ENCODE measurements at regions not wholly inside any gene's neighbourhood (a gene's known extent, or its start where the extent isn't known, plus 50 kb on each side); places are given as distances from the start of the nearest gene placed in this dataset.

- TF ChIP-seq, protein P1, sequence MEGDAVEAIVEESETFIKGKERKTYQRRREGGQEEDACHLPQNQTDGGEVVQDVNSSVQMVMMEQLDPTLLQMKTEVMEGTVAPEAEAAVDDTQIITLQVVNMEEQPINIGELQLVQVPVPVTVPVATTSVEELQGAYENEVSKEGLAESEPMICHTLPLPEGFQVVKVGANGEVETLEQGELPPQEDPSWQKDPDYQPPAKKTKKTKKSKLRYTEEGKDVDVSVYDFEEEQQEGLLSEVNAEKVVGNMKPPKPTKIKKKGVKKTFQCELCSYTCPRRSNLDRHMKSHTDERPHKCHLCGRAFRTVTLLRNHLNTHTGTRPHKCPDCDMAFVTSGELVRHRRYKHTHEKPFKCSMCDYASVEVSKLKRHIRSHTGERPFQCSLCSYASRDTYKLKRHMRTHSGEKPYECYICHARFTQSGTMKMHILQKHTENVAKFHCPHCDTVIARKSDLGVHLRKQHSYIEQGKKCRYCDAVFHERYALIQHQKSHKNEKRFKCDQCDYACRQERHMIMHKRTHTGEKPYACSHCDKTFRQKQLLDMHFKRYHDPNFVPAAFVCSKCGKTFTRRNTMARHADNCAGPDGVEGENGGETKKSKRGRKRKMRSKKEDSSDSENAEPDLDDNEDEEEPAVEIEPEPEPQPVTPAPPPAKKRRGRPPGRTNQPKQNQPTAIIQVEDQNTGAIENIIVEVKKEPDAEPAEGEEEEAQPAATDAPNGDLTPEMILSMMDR (tag by site-specific recombination; IDR thresholded peaks at IDR 0.05): no peak
- TF ChIP-seq ZXDB (tag by site-specific recombination; IDR thresholded peaks at IDR 0.05): no peak
- TF ChIP-seq ZNF837 (tag by site-specific recombination; IDR thresholded peaks at IDR 0.05): no peak
- TF ChIP-seq ZBTB21 (tag by site-specific recombination; IDR thresholded peaks at IDR 0.05): no peak
- no peak for TF ChIP-seq ZNF398 (tag by site-specific recombination; IDR thresholded peaks at IDR 0.05)
- no peak for TF ChIP-seq ZBTB10 (tag by site-specific recombination; IDR thresholded peaks at IDR 0.05)
- TF ChIP-seq ZNF48 (tag by site-specific recombination; IDR thresholded peaks at IDR 0.05): no peak
- TF ChIP-seq IKZF3 (tag by site-specific recombination; IDR thresholded peaks at IDR 0.05): no peak
- TF ChIP-seq, protein P2, sequence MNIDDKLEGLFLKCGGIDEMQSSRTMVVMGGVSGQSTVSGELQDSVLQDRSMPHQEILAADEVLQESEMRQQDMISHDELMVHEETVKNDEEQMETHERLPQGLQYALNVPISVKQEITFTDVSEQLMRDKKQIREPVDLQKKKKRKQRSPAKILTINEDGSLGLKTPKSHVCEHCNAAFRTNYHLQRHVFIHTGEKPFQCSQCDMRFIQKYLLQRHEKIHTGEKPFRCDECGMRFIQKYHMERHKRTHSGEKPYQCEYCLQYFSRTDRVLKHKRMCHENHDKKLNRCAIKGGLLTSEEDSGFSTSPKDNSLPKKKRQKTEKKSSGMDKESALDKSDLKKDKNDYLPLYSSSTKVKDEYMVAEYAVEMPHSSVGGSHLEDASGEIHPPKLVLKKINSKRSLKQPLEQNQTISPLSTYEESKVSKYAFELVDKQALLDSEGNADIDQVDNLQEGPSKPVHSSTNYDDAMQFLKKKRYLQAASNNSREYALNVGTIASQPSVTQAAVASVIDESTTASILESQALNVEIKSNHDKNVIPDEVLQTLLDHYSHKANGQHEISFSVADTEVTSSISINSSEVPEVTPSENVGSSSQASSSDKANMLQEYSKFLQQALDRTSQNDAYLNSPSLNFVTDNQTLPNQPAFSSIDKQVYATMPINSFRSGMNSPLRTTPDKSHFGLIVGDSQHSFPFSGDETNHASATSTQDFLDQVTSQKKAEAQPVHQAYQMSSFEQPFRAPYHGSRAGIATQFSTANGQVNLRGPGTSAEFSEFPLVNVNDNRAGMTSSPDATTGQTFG (tag by site-specific recombination; IDR thresholded peaks at IDR 0.05; ENCODE audit: borderline replicate concordance): no peak
- TF ChIP-seq, protein P3, sequence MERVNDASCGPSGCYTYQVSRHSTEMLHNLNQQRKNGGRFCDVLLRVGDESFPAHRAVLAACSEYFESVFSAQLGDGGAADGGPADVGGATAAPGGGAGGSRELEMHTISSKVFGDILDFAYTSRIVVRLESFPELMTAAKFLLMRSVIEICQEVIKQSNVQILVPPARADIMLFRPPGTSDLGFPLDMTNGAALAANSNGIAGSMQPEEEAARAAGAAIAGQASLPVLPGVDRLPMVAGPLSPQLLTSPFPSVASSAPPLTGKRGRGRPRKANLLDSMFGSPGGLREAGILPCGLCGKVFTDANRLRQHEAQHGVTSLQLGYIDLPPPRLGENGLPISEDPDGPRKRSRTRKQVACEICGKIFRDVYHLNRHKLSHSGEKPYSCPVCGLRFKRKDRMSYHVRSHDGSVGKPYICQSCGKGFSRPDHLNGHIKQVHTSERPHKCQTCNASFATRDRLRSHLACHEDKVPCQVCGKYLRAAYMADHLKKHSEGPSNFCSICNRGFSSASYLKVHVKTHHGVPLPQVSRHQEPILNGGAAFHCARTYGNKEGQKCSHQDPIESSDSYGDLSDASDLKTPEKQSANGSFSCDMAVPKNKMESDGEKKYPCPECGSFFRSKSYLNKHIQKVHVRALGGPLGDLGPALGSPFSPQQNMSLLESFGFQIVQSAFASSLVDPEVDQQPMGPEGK (tag by site-specific recombination; IDR thresholded peaks at IDR 0.05): no peak
Measured at GRCh38 chr6:105641504-105641903, 238.6 kb upstream of the PREP start.
